HG03575 (cell line): ENCODE measurements at regions not wholly inside any gene's neighbourhood (a gene's known extent, or its start where the extent isn't known, plus 50 kb on each side); places are given as distances from the start of the nearest gene placed in this dataset.

Experiments
- ATAC-seq: cut with Tn5 transposase; IDR thresholded peaks from one replicate; pipeline ENCODE4 v1.9.1; 2021; ENCODE audit not compliant: unreplicated experiment, insufficient number of reproducible peaks, low FRiP score; ENCODE audit errors: extremely low read depth

DNA sequence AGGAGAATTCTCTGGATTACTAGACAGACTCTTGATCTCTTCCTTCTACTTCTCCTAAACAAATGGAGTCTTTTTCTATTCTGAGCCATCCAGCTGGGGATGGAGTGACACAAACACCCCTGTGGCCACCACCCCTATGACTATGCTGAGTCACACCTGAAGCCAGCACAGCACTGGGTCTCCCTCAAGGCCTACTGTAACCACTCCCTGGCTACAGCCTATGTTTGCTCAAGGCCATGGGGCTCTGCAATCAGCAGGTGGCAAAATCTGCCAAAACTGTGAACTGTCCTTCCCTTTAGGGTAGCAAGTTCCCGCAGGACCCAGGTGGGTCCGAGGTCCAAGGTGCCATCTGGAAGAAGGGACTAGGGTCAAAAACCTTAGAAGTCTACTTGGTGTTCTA lies 132.3 kb downstream of the TINAG start:
- ATAC-seq = no peak

GRCh38 chr6:54441020-54441419 lies 132.8 kb downstream of the TINAG start:
- no peak for ATAC-seq

DNA sequence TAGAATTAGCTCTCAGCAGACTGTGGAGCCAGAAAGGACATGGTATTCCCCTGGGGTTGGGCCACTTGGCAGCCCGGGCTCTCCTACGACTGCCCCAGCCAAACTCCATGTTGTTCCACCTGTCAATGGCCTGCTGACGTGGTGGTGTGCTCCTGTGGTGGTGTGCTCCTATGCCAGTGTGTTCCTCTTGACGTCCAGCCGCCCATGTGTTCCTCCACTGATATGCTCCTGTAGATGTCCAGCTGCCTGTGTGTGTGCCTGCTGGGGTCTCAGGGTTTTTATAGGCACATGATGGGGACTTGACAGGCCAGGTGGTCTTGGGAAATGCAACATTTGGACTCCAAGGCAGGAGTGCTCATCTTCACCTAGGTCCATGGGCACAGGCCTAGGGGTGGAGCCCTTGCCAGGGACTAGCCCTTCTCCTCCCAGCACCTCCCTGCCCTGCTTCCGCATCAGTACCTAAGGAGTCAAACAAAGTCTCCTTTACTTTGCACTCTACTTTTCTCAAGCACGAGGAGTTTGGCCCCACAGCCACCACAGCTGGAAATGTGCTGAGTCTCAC lies 133.5 kb downstream of the TINAG start:
- ATAC-seq = no peak

- ATAC-seq = no peak
These were observed 137.0 kb downstream of the TINAG start for GRCh38 chr6:54445207-54445606.

GRCh38 chr6:54448617-54449016 lies 140.4 kb downstream of the TINAG start:
- no peak for ATAC-seq

GRCh38 chr6:54451516-54451915 lies 143.3 kb downstream of the TINAG start:
- no peak for ATAC-seq

DNA sequence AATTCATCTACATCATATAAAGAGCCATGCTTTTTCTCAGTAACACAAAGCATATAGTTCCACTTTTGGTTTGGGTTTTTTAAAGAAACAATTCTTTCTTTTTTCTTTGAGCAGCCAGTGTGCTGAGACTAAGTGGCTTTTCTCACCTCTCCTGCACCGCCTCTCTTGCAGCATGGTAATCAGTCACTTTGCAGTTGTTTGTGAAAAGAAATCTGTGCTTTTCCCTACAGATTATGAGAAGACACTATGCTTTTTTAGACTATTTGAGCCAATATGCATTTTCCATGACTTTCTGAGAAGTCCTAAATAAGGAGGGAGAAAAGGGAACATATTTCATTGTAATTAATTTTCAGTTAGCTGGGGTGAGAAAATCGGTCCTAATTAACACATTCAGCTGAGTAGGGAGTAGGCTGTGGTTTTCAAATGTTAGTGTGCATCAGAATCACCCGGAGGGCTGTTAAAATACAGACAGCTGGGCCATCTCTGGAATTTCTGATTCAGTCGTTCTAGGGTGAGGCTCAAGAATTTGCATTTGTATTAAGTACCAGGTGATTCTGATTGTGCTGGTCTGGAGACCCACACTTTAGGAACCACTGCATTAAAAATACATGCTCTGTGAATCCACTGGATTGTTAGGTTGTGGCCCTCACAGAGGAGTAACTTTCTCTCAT lies 155.2 kb downstream of the TINAG start:
- no peak for ATAC-seq

DNA sequence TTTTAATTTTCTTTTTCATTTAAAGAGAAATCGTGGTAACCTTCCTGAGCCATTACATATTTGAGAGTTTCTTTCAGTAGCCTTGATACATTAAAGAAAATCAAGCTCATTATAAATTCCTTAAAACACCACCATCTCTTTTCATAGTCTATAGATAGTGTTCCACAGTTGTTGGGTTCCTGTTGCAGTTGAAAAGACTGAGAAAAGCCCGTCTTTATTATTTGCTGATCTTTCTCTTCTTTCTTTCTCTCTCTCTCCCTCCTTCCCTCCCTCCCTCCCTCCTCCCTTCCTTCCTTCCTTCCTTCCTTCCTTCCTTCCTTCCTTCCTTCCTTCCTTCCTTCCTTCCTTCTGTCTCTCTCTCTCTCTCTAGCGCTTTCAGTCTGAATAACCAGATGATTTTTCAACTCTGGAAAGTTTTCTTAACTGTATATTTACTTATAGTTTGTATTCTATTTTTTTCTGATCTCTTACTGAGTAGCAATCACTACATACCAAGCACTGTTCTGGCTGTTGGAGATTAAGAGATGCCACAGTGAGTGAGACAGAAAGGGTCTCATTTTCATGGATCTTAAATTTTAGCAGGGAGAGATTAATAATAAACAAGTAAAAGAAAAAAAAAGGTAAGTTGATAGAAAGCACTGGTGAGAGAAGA lies 157.5 kb downstream of the TINAG start:
- no peak for ATAC-seq

DNA sequence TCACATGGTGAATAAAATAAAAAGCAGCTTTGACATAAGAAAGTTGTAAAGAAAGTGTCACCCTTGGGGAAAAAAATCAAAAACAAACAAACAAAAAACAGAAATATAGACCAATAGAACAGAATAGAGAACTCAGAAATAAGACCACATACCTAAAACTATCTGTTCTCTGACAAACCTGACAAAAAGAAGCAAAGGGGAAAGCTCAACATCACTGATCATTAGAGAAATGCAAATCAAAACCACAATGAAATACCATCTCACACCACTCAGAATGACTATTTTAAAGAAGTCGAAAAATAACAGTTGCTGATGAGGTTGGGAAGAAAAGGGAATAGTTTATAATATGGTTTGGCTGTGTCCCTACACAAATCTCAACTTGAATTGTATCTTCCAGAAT lies 159.1 kb downstream of the TINAG start:
- no peak for ATAC-seq

DNA sequence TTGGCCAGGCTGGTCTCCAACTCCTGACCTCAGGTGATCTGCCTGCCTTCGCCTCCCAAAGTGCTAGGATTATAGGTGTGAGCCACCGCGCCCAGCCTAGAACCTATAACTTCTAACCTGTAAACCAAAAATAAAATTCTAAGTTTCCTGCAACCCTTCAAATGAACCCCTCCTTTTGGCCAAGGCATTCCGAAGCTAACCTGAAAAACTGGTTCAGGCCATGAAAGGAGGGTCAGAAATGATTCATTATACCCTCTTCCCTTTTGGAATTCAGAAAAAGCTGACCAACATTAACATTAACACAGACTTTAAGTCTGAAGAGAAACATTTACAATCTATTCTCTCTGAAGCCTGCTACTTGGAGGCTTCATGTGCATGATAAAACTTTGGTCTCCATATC lies 165.1 kb downstream of the TINAG start:
- ATAC-seq = no peak

DNA sequence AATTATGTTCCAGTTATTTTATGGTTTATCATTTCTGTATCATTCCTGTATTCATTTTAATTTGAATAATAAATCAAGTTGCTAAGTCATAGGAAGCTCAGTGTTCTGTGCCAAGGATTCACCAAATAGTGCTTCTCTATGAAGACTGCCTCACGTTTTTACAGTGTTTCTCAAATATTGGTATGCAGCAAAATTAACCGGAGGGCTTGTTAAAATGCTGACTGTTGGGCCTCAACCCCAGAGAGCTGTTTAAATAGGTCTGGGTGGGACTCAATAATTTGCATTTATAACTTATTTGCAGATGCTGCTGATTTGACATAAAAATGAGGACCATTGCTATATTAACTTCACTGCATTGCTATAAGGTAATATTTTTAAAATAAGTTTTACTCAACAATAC lies 166.7 kb downstream of the TINAG start:
- no peak for ATAC-seq

DNA sequence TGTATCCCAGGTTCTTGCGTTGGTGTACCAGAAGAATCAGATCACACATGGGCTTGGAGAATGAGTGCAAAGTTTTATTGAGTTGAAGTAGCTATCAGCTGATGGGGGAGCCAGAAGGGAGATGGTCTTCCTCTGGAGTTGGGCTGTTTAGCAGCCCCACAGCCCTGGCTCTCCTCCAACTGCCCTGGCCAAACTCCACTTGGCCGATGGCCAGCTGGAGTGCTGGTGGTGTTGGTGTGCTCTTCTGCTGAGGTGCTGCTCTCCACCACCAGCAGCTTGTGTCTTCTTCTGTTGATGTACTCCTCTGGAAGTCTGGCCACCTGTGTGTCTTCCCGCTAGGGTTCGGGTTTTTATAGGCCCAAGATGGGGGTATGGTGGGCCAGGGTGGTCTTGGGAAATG lies 172.8 kb downstream of the TINAG start:
- no peak for ATAC-seq

GRCh38 chr6:54491431-54491830 lies 183.2 kb downstream of the TINAG start:
- ATAC-seq = no peak

DNA sequence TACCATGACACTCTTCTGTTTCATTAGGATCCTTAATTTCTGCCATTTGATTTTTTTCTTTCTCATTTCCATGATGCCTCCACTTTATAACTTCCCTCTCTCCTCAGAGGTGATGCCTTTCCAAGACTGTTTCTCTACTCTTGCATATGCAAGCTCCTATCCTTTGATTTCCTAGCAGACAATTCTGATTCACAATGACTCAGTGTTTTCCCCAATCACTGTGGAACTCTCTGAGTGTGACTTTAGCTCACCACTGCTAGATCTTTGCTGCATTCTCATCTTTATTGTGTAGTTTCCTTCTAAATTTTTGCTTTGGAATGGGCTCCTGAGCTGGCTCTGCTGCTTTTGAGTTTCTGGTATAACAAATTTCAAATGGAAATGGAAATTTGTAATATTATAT lies 184.9 kb downstream of the TINAG start:
- no peak for ATAC-seq

DNA sequence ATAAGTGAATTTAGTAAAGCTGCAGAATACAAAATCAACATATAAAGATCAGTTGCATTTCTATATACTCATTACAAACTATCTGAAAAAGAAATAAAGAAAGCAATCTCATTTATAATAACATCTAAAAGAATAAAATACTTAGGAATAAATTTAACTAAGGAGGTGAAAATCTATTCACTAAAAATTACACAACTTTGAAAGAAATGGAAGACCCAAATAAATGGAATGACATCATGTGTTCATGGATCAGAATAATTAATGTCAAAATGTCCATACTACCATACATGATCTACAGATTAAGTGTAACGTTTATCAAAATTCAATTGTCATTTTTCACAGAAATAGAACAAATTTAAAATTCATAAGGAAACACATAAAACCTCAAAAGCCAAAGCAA lies 194.9 kb downstream of the TINAG start:
- ATAC-seq = no peak

GRCh38 chr6:54515013-54515412 lies 206.8 kb downstream of the TINAG start:
- ATAC-seq = no peak

DNA sequence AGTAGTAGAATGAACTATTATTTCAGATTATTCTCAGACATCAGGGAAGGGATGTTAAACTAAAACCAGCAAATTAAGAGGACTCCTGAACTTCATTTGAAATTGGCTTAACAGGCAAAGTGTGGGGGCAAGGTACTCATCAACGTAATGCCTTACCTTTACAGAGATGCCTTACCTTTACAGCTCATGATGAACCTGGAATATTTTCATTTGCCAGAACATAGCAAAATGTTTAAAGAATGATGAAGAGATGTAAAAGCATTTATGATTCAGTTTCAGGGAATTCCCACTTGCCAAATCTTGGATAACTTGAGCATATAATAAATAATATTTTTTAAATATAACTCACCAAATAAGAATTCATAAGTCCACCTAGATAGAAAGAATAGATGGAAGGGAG lies 207.5 kb downstream of the TINAG start:
- ATAC-seq = no peak

DNA sequence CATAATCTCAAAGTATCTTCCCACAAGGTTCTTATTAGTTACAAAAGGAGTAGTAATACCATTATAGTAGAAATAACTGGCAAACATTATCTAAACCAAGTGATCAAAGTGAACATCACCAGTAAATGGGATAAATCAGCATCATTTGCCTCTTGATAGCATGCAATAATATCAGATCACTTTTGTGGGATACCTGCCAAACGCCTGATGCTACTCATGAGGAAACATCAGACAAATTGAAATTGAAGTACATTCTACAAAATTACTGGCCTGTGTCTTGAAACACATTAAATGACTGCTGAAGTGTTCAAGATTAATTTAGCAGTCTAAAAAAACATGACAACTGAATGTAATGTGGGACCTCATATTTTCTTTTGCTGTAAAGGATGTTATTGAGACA lies 208.1 kb downstream of the TINAG start:
- no peak for ATAC-seq

- no peak for ATAC-seq
These were observed 210.9 kb downstream of the TINAG start for GRCh38 chr6:54519161-54519560.

DNA sequence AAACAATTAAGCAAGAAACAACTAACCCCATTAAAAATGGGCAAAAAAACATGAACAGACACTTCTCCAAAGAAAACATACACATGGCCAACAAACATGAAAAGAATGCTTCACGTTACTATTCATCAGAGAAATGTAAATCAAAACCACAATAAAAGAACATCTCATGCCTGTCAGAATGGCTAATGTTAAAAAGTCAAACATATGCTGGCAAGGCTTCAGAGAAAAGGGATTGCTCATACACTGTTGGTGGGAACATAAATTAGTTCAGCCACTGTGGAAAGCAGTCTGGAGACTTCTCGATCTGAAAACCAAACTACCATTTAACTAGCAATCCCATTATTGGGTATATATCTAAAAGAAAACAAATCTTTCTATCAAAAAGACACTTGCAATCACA lies 217.5 kb downstream of the TINAG start:
- no peak for ATAC-seq

DNA sequence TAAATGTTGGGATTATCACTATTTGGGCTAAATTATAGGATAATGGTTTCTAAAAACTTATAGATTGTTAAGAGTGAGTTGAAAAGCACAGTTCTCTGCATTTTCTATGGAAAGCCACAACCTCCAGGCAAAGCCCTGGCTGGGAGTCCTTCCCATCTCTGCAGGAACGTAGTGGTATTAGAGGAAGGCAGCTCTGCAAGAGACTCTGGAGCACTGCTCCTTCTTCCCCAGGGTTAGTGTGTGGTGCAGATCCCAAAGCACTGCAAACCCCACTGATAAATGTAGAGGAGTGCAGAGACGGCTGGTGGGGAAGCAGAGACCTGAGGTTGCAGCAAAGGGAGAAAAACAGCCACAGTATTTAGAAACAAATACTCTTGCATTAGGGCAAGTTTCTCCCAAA lies 225.3 kb downstream of the TINAG start:
- ATAC-seq = no peak
